ENCODE measurements at regions not wholly inside any gene's neighbourhood (a gene's known extent, or its start where the extent isn't known, plus 50 kb on each side); places are given as distances from the start of the nearest gene placed in this dataset.

DNA sequence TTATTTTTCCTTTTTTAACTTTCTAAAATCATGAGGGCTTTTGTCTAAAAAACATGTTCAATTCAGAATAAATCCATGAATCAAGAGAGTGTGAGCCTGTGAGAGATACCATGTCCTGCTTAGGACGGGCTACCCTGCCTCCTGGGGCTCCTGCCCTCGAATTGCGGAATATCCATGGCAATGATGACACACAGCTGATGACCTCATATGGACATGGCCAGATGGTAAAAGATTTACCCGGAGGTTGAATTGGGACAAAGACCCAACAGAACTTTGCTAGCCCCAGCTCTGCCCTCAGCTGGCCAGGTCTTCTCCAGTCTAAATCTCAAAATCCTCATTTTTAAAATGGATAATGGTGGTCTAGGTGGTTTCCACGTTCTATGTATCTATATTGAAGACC is 538.1 kb upstream of the API5 start:
- no peak overlapping the region for H3K4me3 ChIP-seq (ENCODE audit: insufficient read depth in 1 of 2, low read depth in 1 of 2, low read length in 2 of 2)
- no peak overlapping the region for H3K4ac ChIP-seq (ENCODE audit: low read depth in 1 of 2, low read length in 2 of 2)
- H3K4me2 ChIP-seq (ENCODE audit: low read length, poor library complexity, severe bottlenecking) = no peak overlapping the region
- no peak overlapping the region for H3K9ac ChIP-seq (ENCODE audit: low read length)
- no peak overlapping the region for H2AK5ac ChIP-seq (ENCODE audit: low read length, severe bottlenecking)
- no peaks in the 10 kb centered on the region for H3K27me3 ChIP-seq (ENCODE audit: control insufficient read depth in 1 of 2, insufficient read depth in 1 of 2, low read length in 2 of 2)
- H2BK12ac ChIP-seq (ENCODE audit: low read length in 2 of 2) = no peak overlapping the region
- no peak overlapping the region for H2BK120ac ChIP-seq (ENCODE audit: low read depth, low read length)
- no peak overlapping the region for H2BK5ac ChIP-seq (ENCODE audit: low read depth, low read length, poor library complexity, severe bottlenecking)
- H3K18ac ChIP-seq (ENCODE audit: low read depth in 1 of 2, low read length in 2 of 2) = no peak overlapping the region
- H3K79me1 ChIP-seq (replicated peaks; ENCODE audit: low read length, poor library complexity, severe bottlenecking) = no peaks in the 10 kb centered on the region
- no peaks in the 10 kb centered on the region for H3K9me3 ChIP-seq (ENCODE audit: control insufficient read depth, low read length)
- H3K14ac ChIP-seq (ENCODE audit: low read length in 2 of 2) = no peak overlapping the region
- no peaks in the 10 kb centered on the region for H3K4me1 ChIP-seq (ENCODE audit: control insufficient read depth, insufficient read depth, low read depth, low read length)
- WGBS = 85% methylated on average over 4 of the region's 5 CpGs
- H3K23ac ChIP-seq (ENCODE audit: low read length in 2 of 2) = no peak overlapping the region
- H3K36me3 ChIP-seq (ENCODE audit: control insufficient read depth in 1 of 2, insufficient read depth in 2 of 2, low read depth in 1 of 2, low read length in 2 of 2) = no peaks in the 10 kb centered on the region
- no peak for DNase-seq
- no peak overlapping the region for H3K27ac ChIP-seq (ENCODE audit: low read length, poor library complexity, severe bottlenecking)
- H2BK15ac ChIP-seq (ENCODE audit: low read depth, poor library complexity, severe bottlenecking) = no peak overlapping the region
- no peak overlapping the region for H2AFZ ChIP-seq (ENCODE audit: low read depth, low read length)
- no peak overlapping the region for H4K8ac ChIP-seq (ENCODE audit: low read length)
- no peak overlapping the region for H4K91ac ChIP-seq (ENCODE audit: low read length)

DNA sequence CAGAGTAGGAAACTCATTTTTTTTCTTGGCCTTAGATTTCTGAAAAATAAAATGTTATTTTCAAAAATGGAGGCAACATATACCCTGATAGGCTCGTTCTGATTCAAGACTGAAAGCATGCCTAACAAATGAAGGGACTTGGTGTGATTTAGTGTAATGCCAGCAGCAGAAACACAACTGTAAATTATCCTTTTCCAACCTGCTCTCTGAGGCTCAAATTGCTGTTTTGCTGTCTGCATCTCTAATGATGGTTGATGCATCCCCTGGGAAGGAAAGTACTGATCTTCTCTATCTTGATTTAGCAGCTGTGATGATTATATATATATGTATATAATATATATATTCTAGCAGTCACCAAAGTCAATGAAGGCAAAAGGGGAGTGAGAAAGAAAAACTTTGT is 537.2 kb upstream of the API5 start:
- Histone ChIP-seq H2AFZ (ENCODE audit: low read depth, low read length) (no peak overlapping the region), H3K14ac (ENCODE audit: low read length in 2 of 2) (no peak overlapping the region), H3K27me3 (ENCODE audit: control insufficient read depth in 1 of 2, insufficient read depth in 1 of 2, low read length in 2 of 2) (no peaks in the 10 kb centered on the region), H3K4ac (ENCODE audit: low read depth in 1 of 2, low read length in 2 of 2) (no peak overlapping the region), H2AK5ac (ENCODE audit: low read length, severe bottlenecking) (no peak overlapping the region), H4K91ac (ENCODE audit: low read length) (no peak overlapping the region), H2BK12ac (ENCODE audit: low read length in 2 of 2) (no peak overlapping the region), H3K23ac (ENCODE audit: low read length in 2 of 2) (no peak overlapping the region), H3K27ac (ENCODE audit: low read length, poor library complexity, severe bottlenecking) (no peak overlapping the region), H3K36me3 (ENCODE audit: control insufficient read depth in 1 of 2, insufficient read depth in 2 of 2, low read depth in 1 of 2, low read length in 2 of 2) (no peaks in the 10 kb centered on the region), H3K9ac (ENCODE audit: low read length) (no peak overlapping the region), H2BK120ac (ENCODE audit: low read depth, low read length) (no peak overlapping the region), H3K4me3 (ENCODE audit: insufficient read depth in 1 of 2, low read depth in 1 of 2, low read length in 2 of 2) (no peak overlapping the region), H2BK15ac (ENCODE audit: low read depth, poor library complexity, severe bottlenecking) (no peak overlapping the region), H3K4me1 (ENCODE audit: control insufficient read depth, insufficient read depth, low read depth, low read length) (no peaks in the 10 kb centered on the region), H3K4me2 (ENCODE audit: low read length, poor library complexity, severe bottlenecking) (no peak overlapping the region), H3K18ac (ENCODE audit: low read depth in 1 of 2, low read length in 2 of 2) (no peak overlapping the region), H4K8ac (ENCODE audit: low read length) (no peak overlapping the region), H3K79me1 (replicated peaks; ENCODE audit: low read length, poor library complexity, severe bottlenecking) (no peaks in the 10 kb centered on the region), H3K9me3 (ENCODE audit: control insufficient read depth, low read length) (no peaks in the 10 kb centered on the region), H2BK5ac (ENCODE audit: low read depth, low read length, poor library complexity, severe bottlenecking) (no peak overlapping the region)
- no peak for DNase-seq
- WGBS = no CpG with 5 or more reads among the region's 1 CpG

DNA sequence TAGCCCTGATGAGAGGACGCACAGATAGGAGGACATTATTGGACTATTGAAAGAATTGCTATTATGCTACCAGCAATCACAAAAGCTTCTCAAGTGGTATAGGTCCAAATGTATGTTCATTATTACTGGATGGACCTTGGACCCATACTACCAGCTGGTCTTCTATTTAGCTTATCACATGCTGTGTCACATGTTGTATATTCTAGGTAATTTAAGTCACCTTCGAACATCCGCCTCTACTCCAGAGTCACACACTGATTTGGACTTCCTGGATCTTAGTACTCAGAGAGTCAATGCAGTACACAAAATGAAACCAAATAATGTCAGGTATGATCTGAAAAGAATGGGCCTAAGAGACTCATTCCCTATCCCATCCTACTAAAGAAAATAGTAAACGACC is 534.0 kb upstream of the API5 start:
- no peaks in the 10 kb centered on the region for H3K79me1 ChIP-seq (replicated peaks; ENCODE audit: low read length, poor library complexity, severe bottlenecking)
- no peak overlapping the region for H3K23ac ChIP-seq (ENCODE audit: low read length in 2 of 2)
- H3K18ac ChIP-seq (ENCODE audit: low read depth in 1 of 2, low read length in 2 of 2) = no peak overlapping the region
- H2BK5ac ChIP-seq (ENCODE audit: low read depth, low read length, poor library complexity, severe bottlenecking) = no peak overlapping the region
- no peaks in the 10 kb centered on the region for H3K27me3 ChIP-seq (ENCODE audit: control insufficient read depth in 1 of 2, insufficient read depth in 1 of 2, low read length in 2 of 2)
- no peak overlapping the region for H3K9ac ChIP-seq (ENCODE audit: low read length)
- H3K4me3 ChIP-seq (ENCODE audit: insufficient read depth in 1 of 2, low read depth in 1 of 2, low read length in 2 of 2) = no peak overlapping the region
- H2AFZ ChIP-seq (ENCODE audit: low read depth, low read length) = no peak overlapping the region
- H3K4me1 ChIP-seq (ENCODE audit: control insufficient read depth, insufficient read depth, low read depth, low read length) = no peaks in the 10 kb centered on the region
- no peak overlapping the region for H3K4ac ChIP-seq (ENCODE audit: low read depth in 1 of 2, low read length in 2 of 2)
- no peak for DNase-seq
- no peak overlapping the region for H2BK120ac ChIP-seq (ENCODE audit: low read depth, low read length)
- no peak overlapping the region for H4K91ac ChIP-seq (ENCODE audit: low read length)
- no peaks in the 10 kb centered on the region for H3K9me3 ChIP-seq (ENCODE audit: control insufficient read depth, low read length)
- H3K36me3 ChIP-seq (ENCODE audit: control insufficient read depth in 1 of 2, insufficient read depth in 2 of 2, low read depth in 1 of 2, low read length in 2 of 2) = no peaks in the 10 kb centered on the region
- WGBS = 77% methylated on average over 4 of the region's 4 CpGs
- no peak overlapping the region for H2BK15ac ChIP-seq (ENCODE audit: low read depth, poor library complexity, severe bottlenecking)
- H3K14ac ChIP-seq (ENCODE audit: low read length in 2 of 2) = no peak overlapping the region
- no peak overlapping the region for H4K8ac ChIP-seq (ENCODE audit: low read length)
- no peak overlapping the region for H3K4me2 ChIP-seq (ENCODE audit: low read length, poor library complexity, severe bottlenecking)
- H2AK5ac ChIP-seq (ENCODE audit: low read length, severe bottlenecking) = no peak overlapping the region
- no peak overlapping the region for H3K27ac ChIP-seq (ENCODE audit: low read length, poor library complexity, severe bottlenecking)
- no peak overlapping the region for H2BK12ac ChIP-seq (ENCODE audit: low read length in 2 of 2)

DNA sequence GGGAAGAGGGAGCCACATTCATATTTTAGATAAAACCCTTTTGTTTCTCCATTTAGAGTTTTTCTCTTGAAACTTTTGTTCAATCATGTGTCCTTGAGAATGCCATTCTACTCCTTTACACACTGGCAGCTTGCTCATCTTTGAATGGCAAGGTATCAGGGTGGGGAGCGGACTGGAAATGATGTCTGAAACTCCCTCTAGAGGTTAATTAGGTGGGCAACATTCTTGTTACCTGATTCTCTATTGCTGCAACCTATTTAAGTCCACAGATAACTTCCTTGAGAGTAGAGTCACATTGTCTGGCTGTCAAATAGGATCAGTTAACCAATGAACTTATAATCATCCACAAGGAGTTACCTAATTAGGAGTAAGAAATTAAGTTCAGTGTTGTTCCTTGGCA is 533.6 kb upstream of the API5 start:
- Histone ChIP-seq H4K91ac (ENCODE audit: low read length) (no peak overlapping the region), H2BK5ac (ENCODE audit: low read depth, low read length, poor library complexity, severe bottlenecking) (no peak overlapping the region), H3K4me1 (ENCODE audit: control insufficient read depth, insufficient read depth, low read depth, low read length) (no peaks in the 10 kb centered on the region), H3K14ac (ENCODE audit: low read length in 2 of 2) (no peak overlapping the region), H3K23ac (ENCODE audit: low read length in 2 of 2) (no peak overlapping the region), H3K9me3 (ENCODE audit: control insufficient read depth, low read length) (no peaks in the 10 kb centered on the region), H3K4ac (ENCODE audit: low read depth in 1 of 2, low read length in 2 of 2) (no peak overlapping the region), H2BK12ac (ENCODE audit: low read length in 2 of 2) (no peak overlapping the region), H4K8ac (ENCODE audit: low read length) (no peak overlapping the region), H2BK15ac (ENCODE audit: low read depth, poor library complexity, severe bottlenecking) (no peak overlapping the region), H3K4me2 (ENCODE audit: low read length, poor library complexity, severe bottlenecking) (no peak overlapping the region), H3K27me3 (ENCODE audit: control insufficient read depth in 1 of 2, insufficient read depth in 1 of 2, low read length in 2 of 2) (no peaks in the 10 kb centered on the region), H3K18ac (ENCODE audit: low read depth in 1 of 2, low read length in 2 of 2) (no peak overlapping the region), H3K27ac (ENCODE audit: low read length, poor library complexity, severe bottlenecking) (no peak overlapping the region), H3K36me3 (ENCODE audit: control insufficient read depth in 1 of 2, insufficient read depth in 2 of 2, low read depth in 1 of 2, low read length in 2 of 2) (no peaks in the 10 kb centered on the region), H2BK120ac (ENCODE audit: low read depth, low read length) (no peak overlapping the region), H3K9ac (ENCODE audit: low read length) (no peak overlapping the region), H3K4me3 (ENCODE audit: insufficient read depth in 1 of 2, low read depth in 1 of 2, low read length in 2 of 2) (no peak overlapping the region), H2AFZ (ENCODE audit: low read depth, low read length) (no peak overlapping the region), H3K79me1 (replicated peaks; ENCODE audit: low read length, poor library complexity, severe bottlenecking) (no peaks in the 10 kb centered on the region), H2AK5ac (ENCODE audit: low read length, severe bottlenecking) (no peak overlapping the region)
- no peak for DNase-seq
- WGBS = no CpG with 5 or more reads among the region's 1 CpG

Data from mesenchymal stem cell (in vitro differentiated cells and primary cell).